GM12872 (cell line): ENCODE measurements at regions not wholly inside any gene's neighbourhood (a gene's known extent, or its start where the extent isn't known, plus 50 kb on each side); places are given as distances from the start of the nearest gene placed in this dataset.

ENCODE experiments used
- TF ChIP-seq, protein P1 (sequence below): IDR thresholded peaks from 3 replicates; pipeline ENCODE4 v1.5.1; 2011; ENCODE audit warnings: low read depth, mild to moderate bottlenecking, low read length, moderate library complexity; ENCODE audit not compliant: insufficient read depth

DNA sequence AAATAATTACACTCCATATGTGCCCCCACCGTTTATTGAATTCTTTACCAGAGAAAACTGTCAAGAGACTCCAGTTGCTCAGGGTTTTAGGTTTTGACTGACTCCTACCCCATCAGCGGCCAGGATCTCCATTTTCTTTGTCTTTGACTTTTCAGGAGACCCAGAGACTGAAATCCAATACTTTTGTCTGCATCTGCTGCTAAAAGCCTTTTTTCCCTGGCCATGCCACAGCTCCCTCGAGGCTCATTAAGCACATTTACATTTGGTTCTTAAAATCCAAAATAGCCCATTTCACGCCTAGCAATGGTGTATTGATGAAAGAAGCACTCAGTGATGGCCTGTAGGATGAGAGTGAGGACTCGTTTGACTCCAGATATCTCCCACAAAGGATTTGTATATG, 332.6 kb upstream of the ACVR2A start:
- TF ChIP-seq, protein P1, sequence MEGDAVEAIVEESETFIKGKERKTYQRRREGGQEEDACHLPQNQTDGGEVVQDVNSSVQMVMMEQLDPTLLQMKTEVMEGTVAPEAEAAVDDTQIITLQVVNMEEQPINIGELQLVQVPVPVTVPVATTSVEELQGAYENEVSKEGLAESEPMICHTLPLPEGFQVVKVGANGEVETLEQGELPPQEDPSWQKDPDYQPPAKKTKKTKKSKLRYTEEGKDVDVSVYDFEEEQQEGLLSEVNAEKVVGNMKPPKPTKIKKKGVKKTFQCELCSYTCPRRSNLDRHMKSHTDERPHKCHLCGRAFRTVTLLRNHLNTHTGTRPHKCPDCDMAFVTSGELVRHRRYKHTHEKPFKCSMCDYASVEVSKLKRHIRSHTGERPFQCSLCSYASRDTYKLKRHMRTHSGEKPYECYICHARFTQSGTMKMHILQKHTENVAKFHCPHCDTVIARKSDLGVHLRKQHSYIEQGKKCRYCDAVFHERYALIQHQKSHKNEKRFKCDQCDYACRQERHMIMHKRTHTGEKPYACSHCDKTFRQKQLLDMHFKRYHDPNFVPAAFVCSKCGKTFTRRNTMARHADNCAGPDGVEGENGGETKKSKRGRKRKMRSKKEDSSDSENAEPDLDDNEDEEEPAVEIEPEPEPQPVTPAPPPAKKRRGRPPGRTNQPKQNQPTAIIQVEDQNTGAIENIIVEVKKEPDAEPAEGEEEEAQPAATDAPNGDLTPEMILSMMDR: no peak

DNA sequence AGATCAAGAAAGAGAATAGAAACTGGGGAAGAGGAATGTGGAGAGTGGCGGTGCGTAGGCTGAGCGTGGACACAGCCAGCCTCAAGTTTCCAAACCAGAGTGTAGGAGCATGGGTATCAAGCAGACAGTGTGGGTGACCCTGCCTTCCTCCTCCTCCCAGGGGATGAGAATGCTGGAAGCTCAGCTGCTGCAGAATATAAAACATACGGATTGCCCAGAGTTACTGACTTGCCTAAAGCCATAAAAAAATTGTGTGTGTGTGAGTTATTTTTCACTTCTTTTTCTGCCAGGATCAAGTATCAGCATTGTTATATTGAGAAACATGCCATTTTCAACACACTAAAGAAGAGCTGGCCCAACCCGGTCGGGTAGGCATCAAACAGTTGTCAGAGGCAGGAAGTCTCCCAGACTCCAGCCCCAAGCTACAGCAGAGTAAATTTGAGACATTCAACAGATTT, 333.3 kb upstream of the ACVR2A start:
- TF ChIP-seq, protein P1: no peak

DNA sequence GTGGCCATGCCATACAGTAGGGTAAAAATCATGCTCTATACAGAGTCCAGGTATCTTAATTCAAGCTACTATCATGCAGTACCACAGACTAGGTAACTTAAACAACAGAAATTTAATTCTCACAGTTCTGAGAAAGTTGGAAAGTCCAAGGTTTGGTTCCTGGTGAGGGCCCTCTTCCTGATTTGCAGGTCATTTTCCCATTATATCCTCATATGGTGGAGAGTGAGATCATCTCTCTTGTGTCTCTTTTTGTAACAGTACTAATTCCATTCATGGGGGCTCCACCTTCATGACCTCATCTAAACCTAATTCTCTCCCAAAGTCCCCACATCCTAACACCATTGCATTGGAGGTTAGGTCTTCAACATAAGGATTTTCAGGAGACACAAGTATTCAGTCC, 335.0 kb upstream of the ACVR2A start:
- TF ChIP-seq, protein P1: no peak

DNA sequence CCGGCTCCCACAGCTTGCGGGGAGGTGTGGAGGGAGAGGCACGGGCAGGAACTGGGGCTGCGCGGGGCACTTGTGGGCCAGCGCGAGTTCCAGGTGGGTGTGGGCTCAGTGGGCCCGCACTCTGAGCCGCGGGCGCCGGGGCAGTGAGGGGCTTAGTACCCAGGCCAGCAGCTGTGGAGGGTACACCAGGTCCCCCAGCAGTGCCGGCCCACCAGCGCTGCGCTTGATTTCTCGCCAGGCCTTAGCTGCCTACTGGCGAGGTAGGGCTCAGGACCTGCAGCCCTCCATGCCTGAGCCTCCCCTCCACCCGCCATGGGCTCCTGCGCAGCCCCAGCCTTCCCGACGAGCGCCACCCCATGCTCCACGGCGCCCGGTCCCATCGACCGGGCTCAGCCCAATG, 337.9 kb upstream of the ACVR2A start:
- TF ChIP-seq, protein P1: no peak

DNA sequence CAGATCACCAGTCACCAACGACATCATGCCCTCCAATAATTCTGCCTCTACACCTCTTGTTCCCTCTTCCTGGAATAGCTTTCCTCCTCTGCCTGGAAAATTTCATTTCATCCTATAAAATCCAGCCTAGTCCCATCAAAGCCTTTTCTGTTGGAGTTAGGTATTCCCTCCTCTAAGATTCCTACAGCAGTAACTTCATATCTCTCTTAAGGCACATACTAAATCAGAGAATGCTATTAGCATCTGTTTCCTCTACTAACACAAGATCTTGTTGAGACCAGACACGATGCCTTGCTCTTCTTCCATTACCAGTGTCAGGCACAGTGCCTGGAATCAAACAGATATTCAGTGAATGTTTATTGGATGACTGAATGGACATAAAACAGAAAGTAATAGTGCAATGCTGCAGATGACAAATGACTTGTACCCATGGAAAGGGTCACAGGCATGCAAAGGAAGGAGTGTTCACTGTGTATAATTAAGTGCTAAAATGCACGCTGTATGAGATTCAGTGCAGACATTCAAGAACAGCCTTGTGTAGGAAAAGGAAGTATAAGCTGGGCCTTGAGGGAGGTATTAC, 342.0 kb upstream of the ACVR2A start:
- TF ChIP-seq, protein P1: no peak

DNA sequence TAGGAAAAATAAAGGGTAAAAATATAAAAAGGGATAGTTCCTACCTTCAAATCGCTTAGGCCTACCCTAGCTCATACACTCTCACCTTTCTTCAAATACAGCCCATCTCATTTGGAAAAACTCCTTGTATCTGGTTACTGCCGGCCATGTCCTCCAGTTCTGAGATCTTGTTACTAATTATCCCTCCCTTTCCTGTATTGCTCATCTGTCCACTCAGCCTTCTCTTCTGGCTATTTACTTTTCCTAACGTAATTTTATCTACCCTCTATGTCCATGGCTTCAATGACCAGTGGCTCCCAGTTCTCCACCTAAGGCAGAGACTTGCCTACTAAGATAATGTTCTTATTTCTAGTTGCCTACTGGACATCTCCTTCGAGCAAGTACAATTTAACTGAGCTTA, 342.9 kb upstream of the ACVR2A start:
- TF ChIP-seq, protein P1: no peak

DNA sequence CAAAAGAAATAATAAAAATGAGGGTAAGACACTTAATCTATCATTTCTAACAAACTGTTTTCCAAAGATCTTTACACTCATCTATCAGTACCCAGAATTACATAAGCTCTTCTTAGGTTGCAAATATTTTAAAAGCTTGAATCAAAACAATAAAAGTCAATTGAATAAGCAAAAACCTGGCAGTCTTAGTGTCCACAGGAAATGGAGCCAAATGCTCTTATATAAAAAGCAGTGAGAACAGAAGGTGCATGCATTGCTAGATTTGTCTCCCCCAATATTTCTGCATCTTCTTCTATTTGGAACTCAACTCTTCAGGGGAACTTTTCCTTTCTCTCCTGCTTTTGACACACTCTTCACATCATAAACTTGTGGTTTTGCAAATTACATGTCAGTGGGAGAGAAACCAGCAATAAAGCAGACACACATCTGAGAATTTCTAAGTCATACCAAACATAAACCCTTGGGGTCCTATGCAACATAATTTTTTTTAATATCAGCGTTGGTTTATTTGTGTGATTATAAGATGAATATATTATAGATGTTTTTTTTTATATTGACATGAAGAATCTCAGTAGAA, 343.9 kb upstream of the ACVR2A start:
- TF ChIP-seq, protein P1: no peak

DNA sequence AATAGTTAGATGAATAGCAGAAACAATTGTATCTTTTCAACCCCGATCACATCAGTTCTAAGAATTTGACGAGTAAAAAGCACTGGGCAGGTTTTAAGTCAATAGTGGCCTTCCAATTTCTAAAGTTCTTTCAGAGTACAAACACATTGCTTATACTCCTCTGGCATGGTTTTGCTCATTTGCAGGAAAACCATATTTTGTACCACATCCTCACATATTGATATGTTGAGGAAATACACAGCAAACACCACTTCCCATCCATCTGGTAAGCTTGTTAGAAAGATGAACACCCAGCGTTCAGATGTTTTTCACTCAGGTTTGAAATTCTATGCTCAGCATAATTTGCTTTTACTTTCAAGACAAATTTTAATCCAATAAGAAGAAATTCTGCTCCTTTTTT, 344.6 kb upstream of the ACVR2A start:
- TF ChIP-seq, protein P1: no peak
